Mesothelial cell of epicardium (in vitro differentiated cells): ENCODE measurements at regions not wholly inside any gene's neighbourhood (a gene's known extent, or its start where the extent isn't known, plus 50 kb on each side); places are given as distances from the start of the nearest gene placed in this dataset.

ENCODE experiments used
- DNase-seq, 2 experiments: peaks; one replicate each; pipeline ENCODE4 v3.0.0; 2021; ENCODE audit warnings: low spot score in 2 of 2; ENCODE audit not compliant: unreplicated experiment in 2 of 2
- H3K27ac Mint-ChIP-seq: 2 replicates; pipeline ENCODE4 v1.8.0; 2021; ENCODE audit warnings: mixed read lengths
- H3K27me3 Mint-ChIP-seq: 2 replicates; pipeline ENCODE4 v1.8.0; 2021; ENCODE audit warnings: low read depth, mixed read lengths
- H3K36me3 Mint-ChIP-seq: 2 replicates; pipeline ENCODE4 v1.8.0; 2021; ENCODE audit warnings: mixed read lengths
- H3K4me1 Mint-ChIP-seq: 2 replicates; pipeline ENCODE4 v1.8.0; 2021; ENCODE audit warnings: mixed read lengths
- H3K4me3 Mint-ChIP-seq: 2 replicates; pipeline ENCODE4 v1.8.0; 2021; ENCODE audit warnings: mild to moderate bottlenecking, moderate library complexity, mixed read lengths
- H3K9me3 Mint-ChIP-seq: 2 replicates; pipeline ENCODE4 v1.8.0; 2021; ENCODE audit warnings: mixed read lengths
- TF ChIP-seq, protein P1 (sequence below): fragments of 200-600 bp; sonication (generic); IDR thresholded peaks from one replicate; pipeline ENCODE4 v1.5.0; 2021; ENCODE audit warnings: antibody characterized with exemption; ENCODE audit not compliant: unreplicated experiment

DNA sequence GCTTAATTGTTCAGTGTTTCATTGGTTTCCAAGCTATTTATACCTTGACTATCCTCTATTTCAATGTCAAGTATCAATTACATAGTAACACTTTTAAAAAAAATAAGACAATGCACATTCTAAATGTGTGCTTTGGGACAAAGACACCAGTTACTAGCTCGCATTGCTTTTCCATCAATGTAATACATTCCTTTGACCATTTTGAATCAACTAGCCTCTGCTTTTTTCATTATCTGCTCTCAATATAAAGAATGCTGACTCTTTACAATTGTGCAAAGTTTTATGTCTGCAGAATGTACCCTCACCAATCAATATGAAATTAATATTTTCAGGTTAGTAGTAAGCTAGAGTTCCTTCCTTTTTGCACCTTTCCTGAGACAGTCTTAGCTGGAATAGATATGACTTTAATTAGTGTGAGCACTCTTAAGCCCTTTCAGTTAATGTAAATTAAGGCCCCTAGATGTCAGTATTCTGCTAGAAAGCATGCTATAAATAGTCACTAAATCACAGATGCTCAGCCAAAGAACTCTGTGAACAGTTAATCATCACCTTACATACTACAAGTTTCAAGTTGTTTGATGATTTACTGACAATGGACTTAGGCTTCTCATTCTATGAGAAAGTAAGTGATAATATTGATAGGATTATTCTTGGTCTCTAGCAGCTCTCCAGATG, 413.6 kb downstream of the PTH2R start:
- no peaks in the 10 kb centered on the region for H3K27me3 Mint-ChIP-seq
- H3K27ac Mint-ChIP-seq = no peak overlapping the region
- TF ChIP-seq, protein P1, sequence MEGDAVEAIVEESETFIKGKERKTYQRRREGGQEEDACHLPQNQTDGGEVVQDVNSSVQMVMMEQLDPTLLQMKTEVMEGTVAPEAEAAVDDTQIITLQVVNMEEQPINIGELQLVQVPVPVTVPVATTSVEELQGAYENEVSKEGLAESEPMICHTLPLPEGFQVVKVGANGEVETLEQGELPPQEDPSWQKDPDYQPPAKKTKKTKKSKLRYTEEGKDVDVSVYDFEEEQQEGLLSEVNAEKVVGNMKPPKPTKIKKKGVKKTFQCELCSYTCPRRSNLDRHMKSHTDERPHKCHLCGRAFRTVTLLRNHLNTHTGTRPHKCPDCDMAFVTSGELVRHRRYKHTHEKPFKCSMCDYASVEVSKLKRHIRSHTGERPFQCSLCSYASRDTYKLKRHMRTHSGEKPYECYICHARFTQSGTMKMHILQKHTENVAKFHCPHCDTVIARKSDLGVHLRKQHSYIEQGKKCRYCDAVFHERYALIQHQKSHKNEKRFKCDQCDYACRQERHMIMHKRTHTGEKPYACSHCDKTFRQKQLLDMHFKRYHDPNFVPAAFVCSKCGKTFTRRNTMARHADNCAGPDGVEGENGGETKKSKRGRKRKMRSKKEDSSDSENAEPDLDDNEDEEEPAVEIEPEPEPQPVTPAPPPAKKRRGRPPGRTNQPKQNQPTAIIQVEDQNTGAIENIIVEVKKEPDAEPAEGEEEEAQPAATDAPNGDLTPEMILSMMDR = no peak
- no peaks in the 10 kb centered on the region for H3K9me3 Mint-ChIP-seq
- no peaks in the 10 kb centered on the region for H3K36me3 Mint-ChIP-seq
- DNase-seq = no peak
- H3K4me3 Mint-ChIP-seq = no peak overlapping the region
- H3K4me1 Mint-ChIP-seq = peaks cover 2% of the 10 kb centered on the region

DNA sequence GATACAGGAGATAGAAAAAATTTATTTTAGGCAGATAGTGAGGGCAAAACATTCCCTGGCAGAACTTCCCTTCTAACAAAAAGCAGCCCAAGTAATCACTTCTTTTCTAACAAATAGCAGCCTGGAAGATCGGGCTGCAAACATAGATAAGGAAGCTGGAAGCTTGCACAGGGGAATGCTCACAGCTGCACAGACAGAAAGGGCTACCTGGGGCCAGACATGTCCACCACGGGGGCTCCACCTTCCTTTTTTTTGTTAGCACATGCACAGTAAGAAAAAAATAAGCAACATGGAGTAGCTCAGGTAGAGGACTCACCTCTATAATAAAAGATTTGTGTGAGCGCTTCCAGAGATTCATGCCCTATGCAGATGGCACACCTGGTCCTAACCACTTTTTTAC, 420.5 kb downstream of the PTH2R start:
- TF ChIP-seq, protein P1 = no peak
- H3K27ac Mint-ChIP-seq = no peak overlapping the region
- no peak for DNase-seq

DNA sequence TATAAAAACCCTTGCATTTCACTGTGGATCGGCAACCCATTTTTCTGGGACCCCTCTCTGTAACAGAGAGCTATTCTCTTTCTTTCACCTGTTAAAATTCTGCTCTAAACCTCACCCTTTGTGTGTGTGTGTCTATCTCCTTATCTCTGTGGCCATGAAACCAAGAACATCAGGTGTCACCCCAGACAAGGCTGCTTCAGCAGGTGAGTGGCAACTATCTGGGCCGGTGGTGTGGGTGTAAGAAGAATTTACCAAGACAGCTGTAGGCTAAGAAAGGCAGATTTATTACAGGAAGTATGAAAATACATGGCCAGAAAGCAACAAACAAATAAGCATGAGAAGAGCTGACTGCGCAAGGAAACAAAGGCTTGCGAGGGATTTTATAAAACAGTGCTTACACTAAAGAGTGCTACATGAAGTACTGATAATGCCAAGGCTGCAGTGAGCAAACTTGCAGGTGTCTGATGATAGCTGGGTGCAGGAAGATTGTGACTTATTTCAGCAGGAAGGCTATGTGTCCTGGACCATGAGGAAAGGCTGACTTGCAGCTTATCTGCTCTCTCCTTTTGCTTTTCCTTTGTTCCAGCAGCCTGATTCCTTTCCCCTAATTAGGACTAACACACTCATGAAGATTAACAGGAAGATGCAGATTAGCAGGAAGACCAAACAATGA, 421.1 kb downstream of the PTH2R start:
- H3K4me3 Mint-ChIP-seq = no peak overlapping the region
- H3K27me3 Mint-ChIP-seq = no peaks in the 10 kb centered on the region
- peaks cover 12% of the 10 kb centered on the region for H3K9me3 Mint-ChIP-seq
- no peak overlapping the region for H3K27ac Mint-ChIP-seq
- no peak for DNase-seq
- peaks cover 7% of the 10 kb centered on the region for H3K36me3 Mint-ChIP-seq
- TF ChIP-seq, protein P1 = no peak
- peaks cover 2% of the 10 kb centered on the region for H3K4me1 Mint-ChIP-seq

More for the DNA sequence above, 420.5 kb downstream of the PTH2R start:
- Mint-ChIP-seq H3K36me3 (peaks cover 7% of the 10 kb centered on the region), H3K9me3 (peaks cover 10% of the 10 kb centered on the region), H3K27me3 (no peaks in the 10 kb centered on the region), H3K4me3 (no peak overlapping the region), H3K4me1 (peaks cover 2% of the 10 kb centered on the region)

DNA sequence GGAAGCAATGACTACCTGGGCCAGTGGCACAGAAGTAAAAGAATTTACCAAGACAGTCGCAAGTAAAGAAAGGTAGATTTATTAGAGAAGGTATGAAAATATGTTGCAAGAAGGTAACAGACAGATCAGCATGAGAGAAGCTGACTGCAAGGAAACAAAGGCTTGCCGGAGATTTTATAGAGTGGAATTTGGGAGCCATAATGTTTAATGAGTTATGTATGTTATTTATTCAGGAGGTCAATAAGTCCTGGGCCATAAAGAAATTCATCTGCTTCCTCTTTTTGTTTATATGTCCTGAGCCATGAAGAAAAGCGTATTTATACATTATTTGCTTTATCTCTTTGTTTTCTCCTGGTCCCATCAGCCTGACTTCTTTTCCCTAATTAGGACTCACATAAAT, 423.6 kb downstream of the PTH2R start:
- TF ChIP-seq, protein P1 = no peak
- Mint-ChIP-seq H3K27me3 (no peaks in the 10 kb centered on the region), H3K9me3 (peaks cover 22% of the 10 kb centered on the region), H3K27ac (no peak overlapping the region), H3K36me3 (peaks cover 7% of the 10 kb centered on the region), H3K4me1 (peaks cover 2% of the 10 kb centered on the region), H3K4me3 (no peak overlapping the region)
- no peak for DNase-seq

DNA sequence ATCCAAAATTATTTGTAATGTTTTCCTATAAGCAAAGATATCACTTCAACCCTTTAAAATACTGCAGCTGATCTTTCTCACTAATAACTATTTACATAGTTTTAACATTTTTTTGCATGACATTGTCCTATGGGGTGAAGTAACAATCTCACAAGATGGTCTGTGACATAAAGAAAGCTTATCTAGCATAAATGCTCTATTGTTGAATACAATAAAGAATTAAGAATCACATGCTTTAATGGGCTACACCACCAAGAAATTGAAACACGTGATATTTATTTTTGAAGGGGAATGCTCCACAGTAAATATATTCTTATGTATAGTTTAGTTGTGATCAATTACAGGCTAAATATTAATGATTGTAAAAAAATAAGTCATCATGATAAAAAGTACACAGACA, 441.1 kb downstream of the PTH2R start:
- peaks cover 22% of the 10 kb centered on the region for H3K9me3 Mint-ChIP-seq
- H3K4me1 Mint-ChIP-seq = no peaks in the 10 kb centered on the region
- no peak for DNase-seq
- H3K27ac Mint-ChIP-seq = no peak overlapping the region
- H3K27me3 Mint-ChIP-seq = no peaks in the 10 kb centered on the region
- no peak overlapping the region for H3K4me3 Mint-ChIP-seq
- TF ChIP-seq, protein P1 = no peak
- H3K36me3 Mint-ChIP-seq = no peaks in the 10 kb centered on the region
